MCF 10A (cell line): ENCODE measurements at regions not wholly inside any gene's neighbourhood (a gene's known extent, or its start where the extent isn't known, plus 50 kb on each side); places are given as distances from the start of the nearest gene placed in this dataset.

Experiments
- BruUV-seq: library from RNA; stranded (reverse); fragments of 400-500 nt; replicated peaks from 2 replicates; lab custom pipeline; 2021; lab: Mats Ljungman, UMichigan
- CTCF ChIA-PET: fragments of 300-600 bp; sonication (Branson Sonifier 250); formaldehyde crosslinking; extraction: SDS; loops from one replicate; lab custom pipeline; 2021; ENCODE audit warnings: antibody characterized with exemption, inconsistent platforms; lab: Yijun Ruan, JAX
- POLR2A ChIA-PET: fragments of 300-600, 350-650 bp; sonication (Branson Sonifier 250); formaldehyde crosslinking; extraction: SDS; loops from one replicate; lab custom pipeline; 2020; ENCODE audit warnings: antibody characterized with exemption, inconsistent platforms; lab: Yijun Ruan, JAX
- DNase-seq: peaks from one replicate; pipeline ENCODE4 v3.0.0-alpha.2; 2018; ENCODE audit not compliant: unreplicated experiment
- H3K27ac Mint-ChIP-seq: one replicate; pipeline ENCODE4 v1.8.0; 2022; ENCODE audit warnings: mild to moderate bottlenecking, low read depth, mixed read lengths; ENCODE audit not compliant: unreplicated experiment
- H3K27me3 Mint-ChIP-seq: one replicate; pipeline ENCODE4 v1.8.0; 2022; ENCODE audit warnings: mixed read lengths; ENCODE audit not compliant: insufficient read depth, unreplicated experiment
- H3K36me3 Mint-ChIP-seq: one replicate; pipeline ENCODE4 v1.8.0; 2022; ENCODE audit warnings: mild to moderate bottlenecking, moderate library complexity, mixed read lengths; ENCODE audit not compliant: insufficient read depth, unreplicated experiment
- H3K4me1 Mint-ChIP-seq: one replicate; pipeline ENCODE4 v1.8.0; 2022; ENCODE audit warnings: mixed read lengths; ENCODE audit not compliant: insufficient read depth, unreplicated experiment
- H3K4me3 Mint-ChIP-seq: one replicate; pipeline ENCODE4 v1.8.0; 2022; ENCODE audit warnings: mild to moderate bottlenecking, moderate library complexity, mixed read lengths; ENCODE audit not compliant: unreplicated experiment
- H3K9me3 Mint-ChIP-seq: one replicate; pipeline ENCODE4 v1.8.0; 2022; ENCODE audit warnings: mixed read lengths; ENCODE audit not compliant: unreplicated experiment
- CTCF ChIP-seq: fragments of 200-600 bp; IDR thresholded peaks from one replicate; pipeline ENCODE4 v1.8.0; 2022; ENCODE audit warnings: antibody characterized with exemption, mild to moderate bottlenecking; ENCODE audit not compliant: unreplicated experiment
- intact Hi-C: fragments of 100-400 bp; cut with micrococcal nuclease; formaldehyde crosslinking; loops from 2 replicates; pipeline ENCODE4 v1.14.1; 2022

GRCh38 chr12:114206525-114206924 lies 199.4 kb downstream of the TBX5 start:
- no peaks in the 10 kb centered on the region for H3K4me1 Mint-ChIP-seq
- DNase-seq, result no peak
- H3K9me3 Mint-ChIP-seq, result peaks cover 7% of the 10 kb centered on the region
- TF ChIP-seq CTCF, result no peak
- peaks cover 22% of the 10 kb centered on the region for H3K27me3 Mint-ChIP-seq
- no peak overlapping the region for H3K4me3 Mint-ChIP-seq
- ChIA-PET CTCF (no interaction called here), POLR2A (interaction anchor here (0.6 kb wide), 1 partner anchor 189 kb away, joined by 3 read pairs; no protein-coding TSS in a partner anchor)
- intact Hi-C loops, result no loop called here
- no peaks in the 10 kb centered on the region for H3K36me3 Mint-ChIP-seq
- H3K27ac Mint-ChIP-seq, result no peak overlapping the region
- BruUV-seq, result no TSS peak

GRCh38 chr12:114201794-114202193 lies 204.2 kb downstream of the TBX5 start:
- intact Hi-C loops, result no loop called here
- Mint-ChIP-seq H3K27ac (no peak overlapping the region), H3K27me3 (peaks cover 27% of the 10 kb centered on the region), H3K4me1 (no peaks in the 10 kb centered on the region), H3K36me3 (no peaks in the 10 kb centered on the region), H3K9me3 (peaks cover 7% of the 10 kb centered on the region), H3K4me3 (no peak overlapping the region)
- no TSS peak for BruUV-seq
- DNase-seq, result no peak
- POLR2A ChIA-PET, result no interaction called here
- TF ChIP-seq CTCF, result no peak
- CTCF ChIA-PET, result interaction anchor here (0.8 to 1.3 kb wide), 2 partner anchors 32 to 221 kb away, joined by 3 read pairs; no protein-coding TSS in a partner anchor

GRCh38 chr12:114194956-114195355 lies 211.0 kb downstream of the TBX5 start:
- Mint-ChIP-seq H3K4me1 (peaks cover 5% of the 10 kb centered on the region), H3K4me3 (no peak overlapping the region), H3K27me3 (peaks cover 81% of the 10 kb centered on the region), H3K36me3 (no peaks in the 10 kb centered on the region), H3K9me3 (no peaks in the 10 kb centered on the region), H3K27ac (no peak overlapping the region)
- intact Hi-C loops, result no loop called here
- POLR2A ChIA-PET, result no interaction called here
- no TSS peak for BruUV-seq
- no peak for TF ChIP-seq CTCF
- CTCF ChIA-PET, result no interaction called here
- no peak for DNase-seq

- DNase-seq, result no peak
- intact Hi-C loops, result no loop called here
- ChIA-PET CTCF (no interaction called here), POLR2A (no interaction called here)
- no peak overlapping the region for H3K4me3 Mint-ChIP-seq
- TF ChIP-seq CTCF, result no peak
- H3K27ac Mint-ChIP-seq, result no peak overlapping the region
- no peaks in the 10 kb centered on the region for H3K36me3 Mint-ChIP-seq
- BruUV-seq, result no TSS peak
- H3K4me1 Mint-ChIP-seq, result peaks cover 5% of the 10 kb centered on the region
- peaks cover 83% of the 10 kb centered on the region for H3K27me3 Mint-ChIP-seq
- no peaks in the 10 kb centered on the region for H3K9me3 Mint-ChIP-seq
Observed at GRCh38 chr12:114194066-114194465, 211.9 kb downstream of the TBX5 start.
